Fibroblast of mammary gland (primary cell): ENCODE measurements at regions not wholly inside any gene's neighbourhood (a gene's known extent, or its start where the extent isn't known, plus 50 kb on each side); places are given as distances from the start of the nearest gene placed in this dataset.
A peak's percentile ranks its signal among the peaks of the same experiment; 100 is the strongest.

ENCODE experiments used
- DNase-seq: peaks from one replicate; pipeline ENCODE4 v3.0.0-alpha.2; 2010; ENCODE audit warnings: low read depth
- H3K4me3 ChIP-seq: 2 replicates; pipeline ENCODE4 v1.5.1; 2011; ENCODE audit warnings: low read depth, mild to moderate bottlenecking, low read length, moderate library complexity; ENCODE audit not compliant: control insufficient read depth
- TF ChIP-seq, protein P1 (sequence below): conservative IDR thresholded peaks from 2 replicates; pipeline ENCODE4 v1.5.1; 2011; ENCODE audit warnings: low read depth, low read length, inconsistent platforms; ENCODE audit not compliant: control insufficient read depth, insufficient read depth

GRCh38 chr4:130486186-130486585, 1390.2 kb downstream of the C4orf33 start:
- DNase-seq: peak; percentile 23
- TF ChIP-seq, protein P1, sequence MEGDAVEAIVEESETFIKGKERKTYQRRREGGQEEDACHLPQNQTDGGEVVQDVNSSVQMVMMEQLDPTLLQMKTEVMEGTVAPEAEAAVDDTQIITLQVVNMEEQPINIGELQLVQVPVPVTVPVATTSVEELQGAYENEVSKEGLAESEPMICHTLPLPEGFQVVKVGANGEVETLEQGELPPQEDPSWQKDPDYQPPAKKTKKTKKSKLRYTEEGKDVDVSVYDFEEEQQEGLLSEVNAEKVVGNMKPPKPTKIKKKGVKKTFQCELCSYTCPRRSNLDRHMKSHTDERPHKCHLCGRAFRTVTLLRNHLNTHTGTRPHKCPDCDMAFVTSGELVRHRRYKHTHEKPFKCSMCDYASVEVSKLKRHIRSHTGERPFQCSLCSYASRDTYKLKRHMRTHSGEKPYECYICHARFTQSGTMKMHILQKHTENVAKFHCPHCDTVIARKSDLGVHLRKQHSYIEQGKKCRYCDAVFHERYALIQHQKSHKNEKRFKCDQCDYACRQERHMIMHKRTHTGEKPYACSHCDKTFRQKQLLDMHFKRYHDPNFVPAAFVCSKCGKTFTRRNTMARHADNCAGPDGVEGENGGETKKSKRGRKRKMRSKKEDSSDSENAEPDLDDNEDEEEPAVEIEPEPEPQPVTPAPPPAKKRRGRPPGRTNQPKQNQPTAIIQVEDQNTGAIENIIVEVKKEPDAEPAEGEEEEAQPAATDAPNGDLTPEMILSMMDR: no peak

GRCh38 chr4:130486841-130487240, 1390.9 kb downstream of the C4orf33 start:
- TF ChIP-seq, protein P1: no peak
- DNase-seq: no peak
- no peak overlapping the region for H3K4me3 ChIP-seq

More at GRCh38 chr4:130486186-130486585, 1390.2 kb downstream of the C4orf33 start:
- no peak overlapping the region for H3K4me3 ChIP-seq

- TF ChIP-seq, protein P1: no peak
- H3K4me3 ChIP-seq: no peak overlapping the region
- DNase-seq: no peak
These were observed 1414.7 kb downstream of the C4orf33 start for GRCh38 chr4:130510661-130511060.

DNA sequence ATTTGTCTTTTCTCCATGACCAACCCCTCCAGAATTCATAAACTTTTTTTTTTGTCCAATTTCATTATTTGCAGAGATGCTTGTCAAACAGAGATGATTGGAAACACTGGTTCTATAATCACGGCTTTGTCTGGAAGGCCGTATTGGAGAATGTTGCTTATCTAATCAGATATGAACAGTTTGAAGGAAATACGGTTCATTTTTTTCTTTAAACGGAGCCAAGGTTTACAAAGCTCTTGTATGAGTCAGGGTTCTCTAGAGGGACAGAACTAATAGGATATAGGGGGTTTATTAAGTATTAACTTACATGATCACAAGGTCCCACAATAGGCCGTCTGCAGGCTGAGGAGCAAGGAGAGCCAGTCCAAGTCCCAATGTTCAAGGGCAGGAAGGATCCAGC, 1415.8 kb downstream of the C4orf33 start:
- TF ChIP-seq, protein P1: no peak
- no peak overlapping the region for H3K4me3 ChIP-seq

GRCh38 chr4:130524057-130524456, 1428.1 kb downstream of the C4orf33 start:
- DNase-seq: no peak
- TF ChIP-seq, protein P1: no peak
- H3K4me3 ChIP-seq: no peak overlapping the region

More for the DNA sequence above, 1415.8 kb downstream of the C4orf33 start:
- no peak for DNase-seq

- TF ChIP-seq, protein P1: no peak
- H3K4me3 ChIP-seq: no peak overlapping the region
- DNase-seq: no peak
These were observed 1434.6 kb downstream of the C4orf33 start for GRCh38 chr4:130530505-130530904.

DNA sequence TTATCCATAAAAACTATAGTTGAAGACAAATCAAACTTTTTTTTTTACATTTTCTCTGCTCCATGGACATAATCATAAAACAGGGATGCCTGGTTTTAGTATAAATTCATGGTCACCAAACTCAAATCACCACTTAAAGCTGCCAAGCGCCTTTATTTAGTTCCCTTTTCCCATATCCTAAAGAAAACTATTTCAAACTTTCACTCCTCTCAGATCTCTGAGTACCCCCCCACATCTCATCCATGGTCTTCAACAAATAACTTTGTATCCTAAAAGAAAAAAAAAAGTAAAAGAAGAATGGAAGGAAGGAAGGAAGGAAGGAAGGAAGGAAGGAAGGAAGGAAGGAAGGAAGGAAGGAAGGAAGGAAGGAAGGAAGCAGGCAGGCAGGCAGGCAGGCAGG, 1438.7 kb downstream of the C4orf33 start:
- H3K4me3 ChIP-seq: no peak overlapping the region
- DNase-seq: no peak
- TF ChIP-seq, protein P1: no peak
